Right lobe of liver (tissue), 4 donors: ENCODE measurements at regions not wholly inside any gene's neighbourhood (a gene's known extent, or its start where the extent isn't known, plus 50 kb on each side); places are given as distances from the start of the nearest gene placed in this dataset.

ENCODE experiments used
- CTCF ChIP-seq, 4 donors: fragments of 200-600 bp in 3 of 4; fragments of 450-650 bp in 1 of 4; IDR thresholded peaks; one replicate each; pipeline versions ENCODE4 v1.5.1 to v1.8.0; 2016 to 2022; ENCODE audit warnings: antibody characterized with exemption in 4 of 4, mild to moderate bottlenecking in 2 of 4
- POLR2A ChIP-seq: fragments of 450-650 bp; IDR thresholded peaks from one replicate; pipeline ENCODE4 v1.6.1; 2017; ENCODE audit warnings: antibody characterized with exemption, mild to moderate bottlenecking
- donor health status: DM: no; HTN: no; CAD: no.
- donor health status: DM: no; HTN: no; CAD: no.
- donor health status: DM: no; HTN: yes; CAD: no.

GRCh38 chr2:58644451-58644850 is 403.3 kb upstream of the FANCL start:
- TF ChIP-seq CTCF (IDR thresholded peaks at IDR 0.05) (no peak), POLR2A (no peak)
